MCF 10A (cell line): ENCODE measurements at regions not wholly inside any gene's neighbourhood (a gene's known extent, or its start where the extent isn't known, plus 50 kb on each side); places are given as distances from the start of the nearest gene placed in this dataset.

Experiments
- BruUV-seq: library from RNA; stranded (reverse); fragments of 400-500 nt; replicated peaks from 2 replicates; lab custom pipeline; 2021; lab: Mats Ljungman, UMichigan
- CTCF ChIA-PET: fragments of 300-600 bp; sonication (Branson Sonifier 250); formaldehyde crosslinking; extraction: SDS; loops from one replicate; lab custom pipeline; 2021; ENCODE audit warnings: antibody characterized with exemption, inconsistent platforms; lab: Yijun Ruan, JAX
- POLR2A ChIA-PET: fragments of 300-600, 350-650 bp; sonication (Branson Sonifier 250); formaldehyde crosslinking; extraction: SDS; loops from one replicate; lab custom pipeline; 2020; ENCODE audit warnings: antibody characterized with exemption, inconsistent platforms; lab: Yijun Ruan, JAX
- DNase-seq: peaks from one replicate; pipeline ENCODE4 v3.0.0-alpha.2; 2018; ENCODE audit not compliant: unreplicated experiment
- H3K27ac Mint-ChIP-seq: one replicate; pipeline ENCODE4 v1.8.0; 2022; ENCODE audit warnings: mild to moderate bottlenecking, low read depth, mixed read lengths; ENCODE audit not compliant: unreplicated experiment
- H3K27me3 Mint-ChIP-seq: one replicate; pipeline ENCODE4 v1.8.0; 2022; ENCODE audit warnings: mixed read lengths; ENCODE audit not compliant: insufficient read depth, unreplicated experiment
- H3K36me3 Mint-ChIP-seq: one replicate; pipeline ENCODE4 v1.8.0; 2022; ENCODE audit warnings: mild to moderate bottlenecking, moderate library complexity, mixed read lengths; ENCODE audit not compliant: insufficient read depth, unreplicated experiment
- H3K4me1 Mint-ChIP-seq: one replicate; pipeline ENCODE4 v1.8.0; 2022; ENCODE audit warnings: mixed read lengths; ENCODE audit not compliant: insufficient read depth, unreplicated experiment
- H3K4me3 Mint-ChIP-seq: one replicate; pipeline ENCODE4 v1.8.0; 2022; ENCODE audit warnings: mild to moderate bottlenecking, moderate library complexity, mixed read lengths; ENCODE audit not compliant: unreplicated experiment
- H3K9me3 Mint-ChIP-seq: one replicate; pipeline ENCODE4 v1.8.0; 2022; ENCODE audit warnings: mixed read lengths; ENCODE audit not compliant: unreplicated experiment
- CTCF ChIP-seq: fragments of 200-600 bp; IDR thresholded peaks from one replicate; pipeline ENCODE4 v1.8.0; 2022; ENCODE audit warnings: antibody characterized with exemption, mild to moderate bottlenecking; ENCODE audit not compliant: unreplicated experiment
- intact Hi-C: fragments of 100-400 bp; cut with micrococcal nuclease; formaldehyde crosslinking; loops from 2 replicates; pipeline ENCODE4 v1.14.1; 2022

DNA sequence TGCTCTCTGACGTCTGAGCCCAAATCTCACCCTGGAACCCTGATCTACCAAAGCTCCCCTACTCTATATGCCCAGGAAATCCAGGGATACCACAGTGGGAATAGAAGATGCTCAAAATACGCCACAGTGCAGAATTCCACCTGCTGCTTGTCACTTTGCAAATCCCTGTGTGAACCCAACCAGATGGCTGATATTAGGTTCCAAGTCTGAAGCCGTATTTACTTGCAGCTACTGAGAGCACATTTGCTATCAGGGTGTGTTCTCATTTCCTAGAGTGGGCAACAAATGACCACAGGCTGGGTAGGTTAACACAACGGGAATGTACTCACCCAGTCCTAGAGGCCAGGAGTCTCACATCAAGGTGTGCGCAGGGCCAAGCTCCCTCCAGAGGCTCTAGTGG, 126.8 kb downstream of the MXRA5 start:
- Mint-ChIP-seq H3K4me3 (no peak overlapping the region), H3K27ac (no peak overlapping the region), H3K9me3 (peaks cover 15% of the 10 kb centered on the region), H3K27me3 (peaks cover 55% of the 10 kb centered on the region), H3K4me1 (peaks cover 5% of the 10 kb centered on the region), H3K36me3 (no peaks in the 10 kb centered on the region)
- CTCF ChIA-PET, result interaction anchor here (0.6 kb wide), 1 partner anchor 329 kb away, joined by 4 read pairs; no protein-coding TSS in a partner anchor
- BruUV-seq, result no TSS peak
- POLR2A ChIA-PET, result no interaction called here
- intact Hi-C loops, result no loop called here
- no peak for DNase-seq
- no peak for TF ChIP-seq CTCF

GRCh38 chrX:3219231-3219630, 127.2 kb downstream of the MXRA5 start:
- CTCF ChIA-PET, result interaction anchor here (0.6 kb wide), 1 partner anchor 329 kb away, joined by 4 read pairs; no protein-coding TSS in a partner anchor
- Mint-ChIP-seq H3K27me3 (peaks cover 60% of the 10 kb centered on the region), H3K4me3 (no peak overlapping the region), H3K9me3 (peaks cover 15% of the 10 kb centered on the region), H3K27ac (no peak overlapping the region), H3K4me1 (peaks cover 5% of the 10 kb centered on the region), H3K36me3 (no peaks in the 10 kb centered on the region)
- DNase-seq, result no peak
- intact Hi-C loops, result no loop called here
- POLR2A ChIA-PET, result no interaction called here
- no peak for TF ChIP-seq CTCF
- BruUV-seq, result no TSS peak

DNA sequence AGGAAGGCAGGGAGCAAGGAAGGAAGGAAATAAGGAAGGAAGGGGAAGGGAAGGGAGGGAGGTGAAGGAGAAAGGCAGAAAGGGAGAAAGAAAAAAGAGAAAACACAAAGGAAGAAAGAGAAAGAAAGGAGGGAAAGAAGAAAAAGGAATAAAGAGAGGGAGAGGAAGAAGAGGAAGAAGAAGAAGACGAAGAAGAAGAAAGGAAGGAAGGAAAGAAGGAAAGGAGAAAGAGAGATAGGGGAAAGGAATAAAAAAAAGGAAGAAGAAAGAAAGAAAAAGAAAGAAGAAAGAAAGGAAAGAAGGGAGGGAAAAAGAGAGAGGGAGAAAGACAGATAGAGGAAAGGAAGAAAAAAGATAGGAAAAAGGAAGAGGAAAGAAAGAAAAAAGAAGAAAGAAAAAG, 128.0 kb downstream of the MXRA5 start:
- DNase-seq, result no peak
- Mint-ChIP-seq H3K27ac (no peak overlapping the region), H3K4me1 (peaks cover 5% of the 10 kb centered on the region), H3K9me3 (peaks cover 15% of the 10 kb centered on the region), H3K4me3 (no peak overlapping the region), H3K36me3 (no peaks in the 10 kb centered on the region), H3K27me3 (peaks cover 62% of the 10 kb centered on the region)
- intact Hi-C loops, result no loop called here
- no peak for TF ChIP-seq CTCF
- ChIA-PET POLR2A (no interaction called here), CTCF (no interaction called here)
- no TSS peak for BruUV-seq

GRCh38 chrX:3216581-3217180, 129.8 kb downstream of the MXRA5 start:
- no peak for TF ChIP-seq CTCF
- no peaks in the 10 kb centered on the region for H3K36me3 Mint-ChIP-seq
- peaks cover 5% of the 10 kb centered on the region for H3K4me1 Mint-ChIP-seq
- intact Hi-C loops, result no loop called here
- H3K4me3 Mint-ChIP-seq, result no peak overlapping the region
- peaks cover 15% of the 10 kb centered on the region for H3K9me3 Mint-ChIP-seq
- BruUV-seq, result no TSS peak
- H3K27ac Mint-ChIP-seq, result peak overlapping the region; percentile 27
- ChIA-PET POLR2A (no interaction called here), CTCF (interaction anchor here (1.0 kb wide), 1 partner anchor 36 kb away, joined by 4 read pairs; no protein-coding TSS in a partner anchor)
- H3K27me3 Mint-ChIP-seq, result peaks cover 62% of the 10 kb centered on the region
- no peak for DNase-seq
